ENCODE measurements at regions not wholly inside any gene's neighbourhood (a gene's known extent, or its start where the extent isn't known, plus 50 kb on each side); places are given as distances from the start of the nearest gene placed in this dataset.

DNA sequence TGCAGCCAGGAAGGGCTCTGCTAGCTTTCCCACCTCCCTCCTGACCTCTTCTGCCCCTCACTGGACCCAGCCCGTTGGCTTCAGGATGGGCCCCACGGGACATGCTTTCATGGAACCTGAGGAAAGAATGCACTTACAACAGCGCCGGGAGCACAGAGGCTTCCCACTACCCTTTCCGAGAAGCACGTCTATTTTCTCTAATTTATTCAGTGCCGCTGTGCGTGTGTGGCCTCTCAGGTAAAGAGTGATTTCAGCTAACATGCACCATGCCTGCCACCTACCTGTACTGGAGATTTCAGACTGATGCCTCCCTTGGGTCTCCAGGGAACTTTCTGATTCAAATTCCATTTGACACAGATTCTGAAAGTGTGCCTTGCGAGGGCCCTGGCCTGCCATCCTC lies 140.1 kb downstream of the CYLD start:
- peaks cover 8% of the 10 kb centered on the region for H3K4me1 ChIP-seq (ENCODE audit: control insufficient read depth, low read depth, low read length)
- no peaks in the 10 kb centered on the region for H3K36me3 ChIP-seq (ENCODE audit: control insufficient read depth, low read depth, low read length)
- H3K9me3 ChIP-seq (ENCODE audit: control insufficient read depth, low read depth, low read length), result no peaks in the 10 kb centered on the region
- no peak overlapping the region for H3K27ac ChIP-seq (ENCODE audit: low read length)
- no peak overlapping the region for H3K9ac ChIP-seq (ENCODE audit: low read length)
- no peak overlapping the region for H3K4me3 ChIP-seq (ENCODE audit: low read length)
- no peaks in the 10 kb centered on the region for H3K27me3 ChIP-seq (ENCODE audit: control insufficient read depth, insufficient read depth, low read length)

DNA sequence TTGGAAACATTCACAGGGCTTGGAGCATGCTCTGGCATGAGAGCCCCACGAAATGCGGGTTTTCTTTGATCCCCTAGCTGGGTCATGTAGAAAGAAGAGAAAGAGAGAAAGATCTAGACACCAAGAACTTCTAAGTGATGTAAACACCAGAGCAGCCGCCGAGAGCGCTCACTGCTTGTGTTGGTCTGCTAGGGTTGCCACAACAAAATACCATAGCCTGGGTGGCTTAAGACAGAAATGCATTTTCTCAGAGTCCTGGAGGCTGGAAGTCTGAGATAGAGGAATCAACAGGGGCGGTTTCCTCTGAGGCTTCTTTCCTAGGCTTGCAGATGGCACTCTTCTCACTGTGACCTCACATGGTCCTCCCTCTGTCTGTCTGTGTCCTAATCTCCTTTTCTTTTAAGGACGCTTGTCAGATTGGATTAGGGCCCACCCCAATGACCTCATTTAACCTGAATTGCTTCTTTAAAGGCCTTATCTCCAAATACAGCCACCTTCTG lies 139.5 kb downstream of the CYLD start:
- Histone ChIP-seq H3K36me3 (ENCODE audit: control insufficient read depth, low read depth, low read length) (no peaks in the 10 kb centered on the region), H3K27ac (ENCODE audit: low read length) (no peak overlapping the region), H3K9ac (ENCODE audit: low read length) (no peak overlapping the region), H3K4me3 (ENCODE audit: low read length) (no peak overlapping the region), H3K27me3 (ENCODE audit: control insufficient read depth, insufficient read depth, low read length) (no peaks in the 10 kb centered on the region), H3K4me1 (ENCODE audit: control insufficient read depth, low read depth, low read length) (peaks cover 8% of the 10 kb centered on the region), H3K9me3 (ENCODE audit: control insufficient read depth, low read depth, low read length) (no peaks in the 10 kb centered on the region)

GRCh38 chr16:50880926-50881325 lies 139.0 kb downstream of the CYLD start:
- Histone ChIP-seq H3K9ac (ENCODE audit: low read length) (no peak overlapping the region), H3K4me3 (ENCODE audit: low read length) (no peak overlapping the region), H3K36me3 (ENCODE audit: control insufficient read depth, low read depth, low read length) (no peaks in the 10 kb centered on the region), H3K27ac (ENCODE audit: low read length) (no peak overlapping the region), H3K4me1 (ENCODE audit: control insufficient read depth, low read depth, low read length) (peaks cover 8% of the 10 kb centered on the region), H3K27me3 (ENCODE audit: control insufficient read depth, insufficient read depth, low read length) (no peaks in the 10 kb centered on the region), H3K9me3 (ENCODE audit: control insufficient read depth, low read depth, low read length) (no peaks in the 10 kb centered on the region)

GRCh38 chr16:50879873-50880695 lies 138.2 kb downstream of the CYLD start:
- H3K27me3 ChIP-seq (ENCODE audit: control insufficient read depth, insufficient read depth, low read length), result no peaks in the 10 kb centered on the region
- no peak overlapping the region for H3K9ac ChIP-seq (ENCODE audit: low read length)
- H3K9me3 ChIP-seq (ENCODE audit: control insufficient read depth, low read depth, low read length), result no peaks in the 10 kb centered on the region
- H3K27ac ChIP-seq (ENCODE audit: low read length), result no peak overlapping the region
- H3K36me3 ChIP-seq (ENCODE audit: control insufficient read depth, low read depth, low read length), result no peaks in the 10 kb centered on the region
- H3K4me1 ChIP-seq (ENCODE audit: control insufficient read depth, low read depth, low read length), result peaks cover 8% of the 10 kb centered on the region
- peak overlapping the region; percentile 49 for H3K4me3 ChIP-seq (ENCODE audit: low read length)

GRCh38 chr16:50878966-50879615 lies 137.2 kb downstream of the CYLD start:
- Histone ChIP-seq H3K9me3 (ENCODE audit: control insufficient read depth, low read depth, low read length) (no peaks in the 10 kb centered on the region), H3K9ac (ENCODE audit: low read length) (no peak overlapping the region), H3K4me1 (ENCODE audit: control insufficient read depth, low read depth, low read length) (peaks cover 8% of the 10 kb centered on the region), H3K27me3 (ENCODE audit: control insufficient read depth, insufficient read depth, low read length) (no peaks in the 10 kb centered on the region), H3K36me3 (ENCODE audit: control insufficient read depth, low read depth, low read length) (no peaks in the 10 kb centered on the region), H3K4me3 (ENCODE audit: low read length) (peak overlapping the region; percentile 49), H3K27ac (ENCODE audit: low read length) (no peak overlapping the region)

DNA sequence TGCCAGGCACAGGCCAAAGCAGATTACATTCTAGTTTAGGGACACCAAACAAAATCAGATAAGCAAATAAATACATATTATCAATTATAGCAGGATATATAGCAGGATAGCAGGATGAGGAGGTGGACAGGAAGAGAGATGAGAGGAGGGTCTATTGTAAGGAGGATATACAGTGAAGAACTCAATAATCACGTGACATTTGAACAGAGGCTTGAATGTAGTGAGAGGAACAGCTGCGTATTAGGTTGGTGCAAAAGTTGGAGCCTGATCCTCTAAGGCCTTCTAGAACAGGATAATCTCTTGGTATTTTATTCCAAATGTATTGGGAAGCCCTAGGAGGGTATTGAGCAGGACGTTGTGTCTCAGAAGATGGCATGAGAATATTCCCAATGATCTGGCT lies 136.7 kb downstream of the CYLD start:
- no peaks in the 10 kb centered on the region for H3K36me3 ChIP-seq (ENCODE audit: control insufficient read depth, low read depth, low read length)
- H3K27me3 ChIP-seq (ENCODE audit: control insufficient read depth, insufficient read depth, low read length), result no peaks in the 10 kb centered on the region
- no peak overlapping the region for H3K27ac ChIP-seq (ENCODE audit: low read length)
- H3K9ac ChIP-seq (ENCODE audit: low read length), result no peak overlapping the region
- peaks cover 8% of the 10 kb centered on the region for H3K4me1 ChIP-seq (ENCODE audit: control insufficient read depth, low read depth, low read length)
- no peaks in the 10 kb centered on the region for H3K9me3 ChIP-seq (ENCODE audit: control insufficient read depth, low read depth, low read length)
- no peak overlapping the region for H3K4me3 ChIP-seq (ENCODE audit: low read length)

- H3K27me3 ChIP-seq (ENCODE audit: control insufficient read depth, insufficient read depth, low read length), result no peaks in the 10 kb centered on the region
Observed at GRCh38 chr16:50876263-50876662, 134.4 kb downstream of the CYLD start.

GRCh38 chr16:50868577-50868976 lies 126.7 kb downstream of the CYLD start:
- no peaks in the 10 kb centered on the region for H3K4me1 ChIP-seq (ENCODE audit: control insufficient read depth, low read depth, low read length)
- no peak overlapping the region for H3K27ac ChIP-seq (ENCODE audit: low read length)
- H3K9me3 ChIP-seq (ENCODE audit: control insufficient read depth, low read depth, low read length), result no peaks in the 10 kb centered on the region
- no peak overlapping the region for H3K4me3 ChIP-seq (ENCODE audit: low read length)
- H3K9ac ChIP-seq (ENCODE audit: low read length), result no peak overlapping the region
- H3K36me3 ChIP-seq (ENCODE audit: control insufficient read depth, low read depth, low read length), result no peaks in the 10 kb centered on the region
- H3K27me3 ChIP-seq (ENCODE audit: control insufficient read depth, insufficient read depth, low read length), result no peaks in the 10 kb centered on the region

More at GRCh38 chr16:50876263-50876662, 134.4 kb downstream of the CYLD start:
- Histone ChIP-seq H3K4me1 (ENCODE audit: control insufficient read depth, low read depth, low read length) (peaks cover 8% of the 10 kb centered on the region), H3K36me3 (ENCODE audit: control insufficient read depth, low read depth, low read length) (no peaks in the 10 kb centered on the region), H3K4me3 (ENCODE audit: low read length) (no peak overlapping the region), H3K27ac (ENCODE audit: low read length) (no peak overlapping the region), H3K9ac (ENCODE audit: low read length) (no peak overlapping the region), H3K9me3 (ENCODE audit: control insufficient read depth, low read depth, low read length) (no peaks in the 10 kb centered on the region)

DNA sequence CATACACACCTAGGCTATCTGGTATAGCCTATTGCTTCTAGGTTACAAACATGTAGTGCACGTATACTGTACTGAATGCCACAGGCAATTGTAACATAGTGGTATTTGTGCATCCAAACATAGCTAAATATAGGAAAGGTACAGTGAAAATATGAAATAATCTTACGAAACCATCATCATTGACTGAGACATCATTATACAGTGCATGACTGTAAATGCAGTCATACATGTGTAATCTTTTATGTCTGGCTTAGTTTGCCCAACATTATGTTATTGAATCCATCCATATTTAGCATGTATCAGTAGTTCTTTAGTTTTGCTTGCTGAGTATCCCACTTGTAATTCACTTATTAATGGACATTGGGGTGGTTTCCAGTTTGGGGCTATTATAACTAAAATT lies 124.9 kb downstream of the CYLD start:
- Histone ChIP-seq H3K27ac (ENCODE audit: low read length) (no peak overlapping the region), H3K9ac (ENCODE audit: low read length) (no peak overlapping the region), H3K4me3 (ENCODE audit: low read length) (no peak overlapping the region), H3K36me3 (ENCODE audit: control insufficient read depth, low read depth, low read length) (no peaks in the 10 kb centered on the region), H3K27me3 (ENCODE audit: control insufficient read depth, insufficient read depth, low read length) (no peaks in the 10 kb centered on the region), H3K4me1 (ENCODE audit: control insufficient read depth, low read depth, low read length) (no peaks in the 10 kb centered on the region), H3K9me3 (ENCODE audit: control insufficient read depth, low read depth, low read length) (no peaks in the 10 kb centered on the region)

GRCh38 chr16:50864386-50864785 lies 122.5 kb downstream of the CYLD start:
- Histone ChIP-seq H3K4me1 (ENCODE audit: control insufficient read depth, low read depth, low read length) (no peaks in the 10 kb centered on the region), H3K27me3 (ENCODE audit: control insufficient read depth, insufficient read depth, low read length) (no peaks in the 10 kb centered on the region), H3K27ac (ENCODE audit: low read length) (no peak overlapping the region), H3K36me3 (ENCODE audit: control insufficient read depth, low read depth, low read length) (no peaks in the 10 kb centered on the region), H3K9me3 (ENCODE audit: control insufficient read depth, low read depth, low read length) (no peaks in the 10 kb centered on the region), H3K9ac (ENCODE audit: low read length) (no peak overlapping the region), H3K4me3 (ENCODE audit: low read length) (no peak overlapping the region)

DNA sequence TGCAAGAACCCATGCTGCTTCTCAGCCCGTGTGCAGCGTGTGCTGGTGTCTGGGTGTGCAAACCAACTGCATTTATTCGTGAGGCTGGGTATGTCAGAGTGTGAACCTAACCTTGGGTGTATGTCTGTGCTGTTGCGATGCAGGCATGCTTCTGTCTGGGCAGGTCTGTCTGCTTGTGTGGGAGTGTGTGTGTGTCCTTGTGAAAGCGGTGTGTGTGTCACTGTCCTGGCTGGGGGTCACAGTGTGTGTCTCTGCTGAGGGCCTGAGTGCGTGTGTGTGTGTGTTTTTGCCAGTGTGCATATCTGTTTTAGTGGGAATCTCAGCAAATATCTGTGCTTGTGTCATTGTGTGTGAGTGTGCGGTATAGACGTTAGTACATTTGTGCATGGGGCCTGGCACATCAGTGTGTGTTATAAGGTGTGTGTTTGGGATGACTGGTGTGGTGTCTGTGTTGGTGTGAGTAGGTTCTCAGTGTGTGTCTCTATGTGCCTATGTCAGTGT lies 121.8 kb downstream of the CYLD start:
- no peak overlapping the region for H3K27ac ChIP-seq (ENCODE audit: low read length)
- H3K4me3 ChIP-seq (ENCODE audit: low read length), result no peak overlapping the region
- H3K9me3 ChIP-seq (ENCODE audit: control insufficient read depth, low read depth, low read length), result no peaks in the 10 kb centered on the region
- no peaks in the 10 kb centered on the region for H3K27me3 ChIP-seq (ENCODE audit: control insufficient read depth, insufficient read depth, low read length)
- no peaks in the 10 kb centered on the region for H3K36me3 ChIP-seq (ENCODE audit: control insufficient read depth, low read depth, low read length)
- H3K4me1 ChIP-seq (ENCODE audit: control insufficient read depth, low read depth, low read length), result no peaks in the 10 kb centered on the region
- H3K9ac ChIP-seq (ENCODE audit: low read length), result no peak overlapping the region
